Right hindlimb (tissue), 1 donor: ENCODE measurements at regions not wholly inside any gene's neighbourhood (a gene's known extent, or its start where the extent isn't known, plus 50 kb on each side); places are given as distances from the start of the nearest gene placed in this dataset.

Experiments
- DNase-seq: peaks from one replicate; pipeline ENCODE4 v3.0.0-alpha.2; 2018

DNA sequence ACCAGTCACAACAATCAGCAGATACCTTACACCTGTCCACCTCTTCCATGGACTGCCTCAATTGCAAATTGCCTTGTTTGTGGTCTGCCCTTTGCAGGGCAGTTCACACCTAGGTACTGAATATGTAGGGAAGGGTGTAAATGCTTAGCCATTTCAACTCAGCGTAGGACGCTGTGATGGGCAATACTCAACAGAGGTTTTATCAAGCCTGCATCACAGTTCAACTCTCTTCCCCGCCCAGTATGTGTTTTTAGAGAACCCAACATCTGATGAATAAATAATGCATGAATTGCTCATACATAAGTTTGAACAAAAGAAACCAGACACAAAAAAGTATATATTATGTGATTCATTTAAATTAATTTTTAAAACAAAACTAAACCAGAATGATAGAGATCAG lies 124.4 kb downstream of the P2RY1 start:
- no peak for DNase-seq

DNA sequence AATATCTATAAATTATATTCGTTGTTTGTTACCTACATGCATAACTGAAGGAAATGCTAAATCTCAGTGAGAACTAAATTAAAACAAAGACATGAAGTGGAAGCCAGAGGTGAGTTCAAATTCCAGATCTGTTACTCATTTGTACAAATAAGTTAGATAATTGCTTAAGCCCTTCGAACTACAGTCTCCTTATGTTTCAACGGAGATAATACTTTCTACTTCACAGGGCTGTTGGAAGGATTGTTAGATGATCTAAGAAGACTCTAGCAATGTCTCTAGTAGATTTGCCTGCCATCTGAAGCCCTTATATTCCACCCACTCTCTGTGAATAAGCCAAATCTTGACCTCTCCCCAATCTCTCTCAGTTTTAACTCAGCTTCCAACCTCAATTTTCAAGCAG lies 125.8 kb downstream of the P2RY1 start:
- DNase-seq: no peak

GRCh38 chr3:152961323-152961722 lies 126.4 kb downstream of the P2RY1 start:
- DNase-seq: no peak

DNA sequence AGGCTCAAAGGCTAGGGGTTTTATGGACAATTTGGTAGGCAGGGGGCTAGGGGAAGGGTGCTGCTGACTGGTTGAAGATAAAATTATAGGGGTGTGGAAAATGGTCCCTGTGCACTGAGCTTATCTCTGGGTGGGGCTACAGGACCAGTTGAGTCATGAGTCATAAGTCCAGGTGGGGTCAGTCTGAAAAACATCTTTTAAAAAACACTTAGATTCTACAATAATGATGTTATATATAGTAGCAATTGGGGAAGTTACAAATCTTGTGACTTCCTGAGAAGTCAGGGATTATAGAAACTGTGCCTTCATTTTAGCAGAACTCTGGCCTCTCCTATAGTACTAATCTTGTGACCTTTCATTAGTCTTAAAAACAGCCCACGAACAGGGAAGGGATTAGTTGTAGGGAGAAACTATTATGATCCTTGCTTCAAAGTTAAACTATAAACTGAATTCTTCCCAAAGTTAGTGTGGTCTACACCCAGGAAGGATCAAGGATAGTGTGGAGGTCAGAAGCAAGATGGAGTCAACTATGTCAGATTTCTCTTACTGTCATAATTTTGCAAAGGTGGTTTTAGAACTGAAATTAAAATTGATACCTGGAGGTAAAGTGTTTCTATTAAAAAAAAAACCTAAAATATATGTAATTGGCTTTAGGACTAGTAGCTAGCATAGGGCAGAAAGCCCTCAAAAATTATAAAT lies 130.1 kb downstream of the P2RY1 start:
- no peak for DNase-seq

GRCh38 chr3:152968388-152969024 lies 133.6 kb downstream of the P2RY1 start:
- no peak for DNase-seq

GRCh38 chr3:152969557-152970300 lies 134.8 kb downstream of the P2RY1 start:
- DNase-seq: no peak

GRCh38 chr3:152970851-152971250 lies 135.9 kb downstream of the P2RY1 start:
- DNase-seq: no peak

- no peak for DNase-seq
These were observed 136.9 kb downstream of the P2RY1 start for GRCh38 chr3:152971880-152972279.

DNA sequence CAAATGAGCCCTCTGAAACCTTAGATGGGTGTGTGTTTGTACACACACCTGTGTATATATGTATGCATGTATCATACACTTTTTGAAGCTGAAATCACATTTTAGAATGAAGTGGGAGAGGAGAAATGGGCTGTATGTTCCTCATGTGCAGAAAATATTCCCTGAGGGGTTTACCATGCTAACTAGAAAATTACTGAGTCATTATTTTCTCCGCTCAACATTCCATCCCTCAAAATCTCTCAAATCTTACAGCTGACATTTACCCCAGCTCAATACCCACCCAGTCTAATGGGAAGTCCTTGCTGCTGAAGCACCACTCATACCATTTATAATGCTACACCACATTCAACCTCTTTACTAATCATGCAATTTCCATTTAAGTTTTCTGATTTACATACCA lies 138.6 kb downstream of the P2RY1 start:
- DNase-seq: no peak

GRCh38 chr3:152976239-152976638 lies 141.3 kb downstream of the P2RY1 start:
- DNase-seq: no peak

DNA sequence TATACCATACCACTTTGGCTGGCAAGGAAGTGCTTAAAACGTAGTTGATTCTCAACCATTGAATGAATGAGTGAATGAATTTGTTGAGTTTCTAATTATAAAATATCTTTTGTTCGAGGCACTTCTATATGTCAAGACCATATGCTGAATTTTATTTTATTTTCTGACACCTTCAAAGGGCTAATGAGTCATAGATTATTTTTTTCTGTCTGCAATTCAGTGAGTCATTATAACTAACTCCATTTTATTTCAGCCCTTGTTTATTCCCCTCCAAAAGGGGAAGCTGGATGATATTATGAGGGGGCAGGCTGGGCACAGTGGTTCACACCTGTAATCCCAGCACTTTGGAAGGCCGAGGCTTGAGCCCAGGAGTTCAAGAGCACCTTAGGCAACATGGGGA lies 142.4 kb downstream of the P2RY1 start:
- DNase-seq: no peak

DNA sequence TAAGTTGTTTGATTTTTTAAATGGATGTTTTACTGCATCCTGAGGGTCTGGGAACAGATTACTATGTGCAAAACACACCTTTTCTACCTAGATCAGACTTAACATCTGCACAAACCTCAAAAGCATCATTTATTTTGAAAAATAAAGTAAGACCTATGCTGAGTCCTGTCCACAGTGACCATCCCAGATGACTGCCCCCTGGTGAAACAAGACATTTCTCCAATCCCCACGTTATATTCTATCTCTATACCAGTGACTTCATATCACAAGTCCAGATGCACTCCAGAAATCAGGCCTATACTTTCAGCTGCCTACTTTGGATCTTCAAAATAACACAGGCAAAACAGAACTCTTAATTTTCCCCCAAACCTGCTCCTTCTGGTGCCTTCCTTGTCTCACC lies 143.2 kb downstream of the P2RY1 start:
- DNase-seq: no peak

DNA sequence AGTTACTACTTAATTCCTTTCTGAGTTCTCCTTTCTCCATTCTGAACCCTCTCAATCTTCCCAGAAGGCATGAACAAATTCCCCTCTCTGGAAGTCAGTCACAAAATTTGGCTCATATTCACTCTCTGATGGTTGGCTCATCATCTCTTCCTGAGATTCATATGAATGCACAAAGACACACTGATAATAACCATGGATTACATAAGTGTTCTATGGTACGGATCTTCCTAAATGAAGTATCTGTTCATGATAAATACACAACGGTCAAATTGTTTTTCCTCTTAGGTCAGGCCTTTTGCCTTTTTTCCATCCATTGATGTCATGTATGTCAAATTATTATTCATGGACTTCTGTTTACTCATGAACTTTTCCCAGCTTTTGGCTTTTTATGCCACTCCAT lies 162.6 kb downstream of the P2RY1 start:
- DNase-seq: no peak

GRCh38 chr3:152998591-152998990 lies 163.4 kb upstream of the RAP2B start:
- no peak for DNase-seq

- DNase-seq: no peak
These were observed 161.7 kb upstream of the RAP2B start for GRCh38 chr3:153000325-153000724.

DNA sequence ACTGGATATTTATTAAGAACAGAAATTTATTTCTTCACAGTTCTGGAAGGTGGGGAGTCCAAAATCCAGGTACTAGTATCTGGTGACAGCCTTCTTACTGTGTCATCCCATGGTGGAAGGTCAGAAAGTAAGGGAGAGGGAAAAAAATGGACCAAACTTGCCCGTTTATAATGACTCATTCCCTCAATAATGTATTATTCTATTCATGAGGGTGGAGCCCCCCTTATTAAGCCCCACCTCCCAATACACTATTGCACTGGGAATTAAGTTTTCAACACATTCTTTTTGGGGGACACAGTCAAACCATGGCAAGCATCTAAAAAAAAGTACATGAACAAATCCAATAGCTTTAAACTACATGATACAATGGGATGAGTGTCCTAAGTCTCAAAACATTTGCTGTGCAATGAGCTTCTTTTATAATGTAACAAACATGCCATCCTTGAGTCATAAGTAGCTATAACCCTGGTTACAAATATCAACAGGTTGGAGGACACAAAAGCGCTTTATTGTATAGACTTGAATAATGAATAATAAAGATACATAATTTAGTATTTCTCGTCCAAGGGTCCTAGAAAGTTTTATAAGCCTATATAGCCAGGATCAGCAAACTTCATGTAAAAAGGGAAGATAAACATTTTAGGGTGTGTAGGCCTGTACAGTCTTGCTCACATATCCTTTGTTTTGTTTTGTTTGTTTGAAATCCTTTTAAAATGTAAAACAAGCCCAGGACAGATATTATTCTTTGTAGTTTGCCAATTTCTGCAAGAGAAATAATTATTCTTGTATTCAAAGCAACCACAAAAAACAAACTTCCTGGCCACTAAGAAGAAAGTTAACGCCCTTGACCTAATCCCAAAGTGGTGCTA lies 160.6 kb upstream of the RAP2B start:
- no peak for DNase-seq

DNA sequence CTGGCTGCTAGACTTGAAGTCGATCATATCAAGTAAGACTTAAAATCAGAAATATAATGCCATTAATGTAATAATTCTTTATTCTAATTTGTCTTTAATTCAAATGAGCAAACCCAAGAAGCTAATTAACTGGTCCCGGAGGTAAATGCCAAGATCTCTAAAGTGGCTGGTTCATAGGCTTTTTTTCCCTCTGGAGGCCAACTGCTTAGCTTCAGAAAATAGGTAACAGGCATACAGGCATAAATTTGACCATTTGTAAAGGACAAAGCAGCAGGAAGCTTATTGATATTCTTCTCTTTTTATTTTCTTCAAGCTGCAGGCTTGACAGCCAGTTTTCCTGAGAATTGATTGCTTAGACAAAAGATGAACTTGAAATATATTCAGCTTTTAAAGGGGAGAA lies 158.6 kb upstream of the RAP2B start:
- no peak for DNase-seq

DNA sequence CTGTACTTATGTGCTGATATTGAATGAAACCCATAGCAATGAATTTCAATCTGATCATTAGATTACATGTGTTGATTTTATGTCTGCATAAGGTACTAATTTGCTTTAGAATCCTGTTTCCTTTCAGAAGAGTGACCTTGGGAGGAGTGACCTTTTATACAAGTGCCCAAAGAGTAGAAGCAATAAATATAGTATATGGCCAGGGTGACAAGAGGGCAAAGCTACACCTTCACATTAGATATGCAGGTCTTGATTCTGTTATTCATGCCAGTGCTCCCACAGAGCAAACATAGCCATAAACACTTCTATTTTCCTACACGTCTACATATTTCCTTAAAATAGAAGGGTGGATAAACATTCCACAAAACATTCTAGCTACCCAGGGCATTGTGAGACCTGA lies 158.2 kb upstream of the RAP2B start:
- no peak for DNase-seq

DNA sequence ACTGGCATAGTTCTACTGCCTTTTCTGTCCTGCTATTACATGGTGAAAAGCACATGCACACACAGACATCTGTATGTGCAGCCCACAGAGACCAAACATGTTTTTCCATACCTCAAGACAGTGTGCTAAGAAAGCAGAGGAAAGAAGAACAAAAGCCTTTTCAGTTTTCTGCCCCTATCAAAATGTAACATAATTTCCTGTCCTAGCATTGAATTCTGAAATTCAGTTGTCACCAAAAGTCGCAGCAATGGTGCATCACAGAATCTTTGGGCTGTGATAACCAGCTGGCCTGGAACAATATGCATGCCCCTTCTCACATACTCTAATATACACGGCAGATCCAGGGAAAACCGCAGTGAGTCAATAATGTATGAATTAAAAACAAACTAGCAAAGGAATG lies 153.8 kb upstream of the RAP2B start:
- DNase-seq: no peak

DNA sequence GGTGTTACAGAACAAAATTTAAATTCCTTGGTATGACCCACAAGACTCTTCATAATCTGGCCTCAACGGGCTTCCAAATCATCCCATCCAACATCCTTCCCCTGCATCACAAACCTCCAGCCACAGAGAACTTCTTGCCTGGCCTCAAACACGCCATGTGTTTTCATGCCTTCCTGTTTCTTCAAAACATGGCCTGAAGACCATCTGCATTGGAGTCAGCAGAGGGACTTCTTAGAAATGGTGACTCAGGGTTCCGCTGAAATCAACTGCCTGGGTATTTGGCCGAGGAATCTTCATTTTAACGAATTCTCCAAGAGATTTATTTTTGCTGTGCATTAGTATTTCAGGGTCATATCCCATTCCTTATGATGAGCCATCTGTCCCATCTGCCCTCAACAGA lies 138.1 kb upstream of the RAP2B start:
- DNase-seq: no peak

- DNase-seq: no peak
These were observed 136.0 kb upstream of the RAP2B start for GRCh38 chr3:153026026-153026425.

DNA sequence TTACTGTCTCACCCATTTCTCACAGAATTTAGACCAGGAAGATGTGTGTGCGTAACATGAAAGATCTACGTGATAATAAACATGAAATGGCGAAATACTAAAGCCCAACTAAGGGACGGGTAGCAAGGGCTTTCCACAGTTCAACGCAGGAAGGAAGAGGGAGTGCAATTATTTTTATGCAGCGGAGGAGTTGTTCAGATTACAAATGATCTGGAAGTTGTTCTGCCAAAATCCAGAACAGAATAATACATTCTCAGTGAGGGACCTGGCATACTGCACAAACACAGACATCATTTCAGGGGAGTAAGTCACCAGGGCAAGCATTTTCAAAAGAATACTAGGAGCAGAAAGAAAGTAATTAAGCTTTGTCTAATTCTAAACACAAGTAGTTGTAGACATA lies 133.6 kb upstream of the RAP2B start:
- DNase-seq: no peak

DNA sequence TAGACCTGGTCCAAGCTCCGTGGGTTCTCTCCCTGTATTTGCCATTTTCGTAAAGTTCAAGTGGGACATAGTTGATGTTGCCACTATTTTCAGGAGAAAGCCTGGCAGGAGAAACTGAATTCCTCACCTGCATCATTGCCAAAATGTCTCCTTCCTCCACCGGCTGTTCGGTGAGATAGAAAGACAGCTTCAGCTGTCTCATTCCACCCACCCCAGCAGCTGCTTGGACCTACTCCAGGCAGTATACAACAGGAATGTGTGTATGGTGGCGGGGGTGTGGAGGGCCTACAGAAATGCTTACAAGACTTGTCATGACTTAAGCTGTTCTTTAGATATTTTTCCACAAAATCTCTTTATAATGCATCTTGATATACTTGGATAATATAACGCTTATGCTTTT lies 132.7 kb upstream of the RAP2B start:
- peak; percentile 87 for DNase-seq
